ENCODE measurements at regions not wholly inside any gene's neighbourhood (a gene's known extent, or its start where the extent isn't known, plus 50 kb on each side); places are given as distances from the start of the nearest gene placed in this dataset.
"Not testable (repeated sequence)": the region's sequence is repeated elsewhere in the genome, so short reads cannot be mapped to it uniquely, and the experiment has no call there.

DNA sequence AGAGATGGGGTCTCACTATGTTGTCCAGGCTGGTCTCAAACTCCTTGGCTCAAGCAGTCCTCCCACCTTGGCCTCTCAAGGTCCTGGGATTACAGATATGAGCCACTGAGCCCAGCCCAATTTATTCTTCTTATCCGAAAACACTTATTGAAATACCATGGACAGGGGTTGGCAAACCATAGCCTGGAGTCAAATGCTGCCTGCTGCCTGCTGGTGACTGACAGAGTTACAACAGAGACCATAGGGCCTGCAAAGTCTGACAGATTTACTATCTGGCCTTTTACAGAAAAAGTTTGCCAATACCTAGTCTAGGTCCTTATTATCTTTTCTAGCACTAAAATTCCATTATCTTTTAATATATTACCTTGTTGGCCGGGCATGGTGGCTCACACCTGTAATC lies 87.1 kb upstream of the ZNF281 start:
- DNase-seq = no peak

GRCh38 chr1:200495901-200496300 lies 86.1 kb upstream of the ZNF281 start:
- no peak for DNase-seq

DNA sequence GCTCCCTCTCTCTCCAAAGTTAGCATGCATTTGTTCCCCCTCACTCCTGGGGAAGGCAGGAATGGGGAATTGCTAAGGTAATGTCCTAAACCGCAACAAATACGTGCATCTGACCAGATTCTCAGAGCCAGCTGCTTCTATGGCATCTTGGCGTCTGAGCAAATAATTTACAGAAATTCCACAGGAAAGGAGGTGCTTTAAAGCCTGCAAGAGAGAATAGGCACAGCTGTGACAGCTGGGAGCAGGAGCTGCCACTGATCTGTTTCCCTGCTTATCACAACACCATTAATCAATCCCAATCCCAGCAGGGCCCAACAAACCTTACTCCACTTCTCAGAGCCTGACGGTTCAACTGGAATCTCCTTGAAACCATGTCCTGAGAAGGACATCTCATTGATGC lies 83.5 kb upstream of the ZNF281 start:
- DNase-seq = no peak

GRCh38 chr1:200491103-200491502 lies 81.3 kb upstream of the ZNF281 start:
- no peak for DNase-seq

- no peak for DNase-seq
These were observed 80.3 kb upstream of the ZNF281 start for GRCh38 chr1:200490183-200490582.

DNA sequence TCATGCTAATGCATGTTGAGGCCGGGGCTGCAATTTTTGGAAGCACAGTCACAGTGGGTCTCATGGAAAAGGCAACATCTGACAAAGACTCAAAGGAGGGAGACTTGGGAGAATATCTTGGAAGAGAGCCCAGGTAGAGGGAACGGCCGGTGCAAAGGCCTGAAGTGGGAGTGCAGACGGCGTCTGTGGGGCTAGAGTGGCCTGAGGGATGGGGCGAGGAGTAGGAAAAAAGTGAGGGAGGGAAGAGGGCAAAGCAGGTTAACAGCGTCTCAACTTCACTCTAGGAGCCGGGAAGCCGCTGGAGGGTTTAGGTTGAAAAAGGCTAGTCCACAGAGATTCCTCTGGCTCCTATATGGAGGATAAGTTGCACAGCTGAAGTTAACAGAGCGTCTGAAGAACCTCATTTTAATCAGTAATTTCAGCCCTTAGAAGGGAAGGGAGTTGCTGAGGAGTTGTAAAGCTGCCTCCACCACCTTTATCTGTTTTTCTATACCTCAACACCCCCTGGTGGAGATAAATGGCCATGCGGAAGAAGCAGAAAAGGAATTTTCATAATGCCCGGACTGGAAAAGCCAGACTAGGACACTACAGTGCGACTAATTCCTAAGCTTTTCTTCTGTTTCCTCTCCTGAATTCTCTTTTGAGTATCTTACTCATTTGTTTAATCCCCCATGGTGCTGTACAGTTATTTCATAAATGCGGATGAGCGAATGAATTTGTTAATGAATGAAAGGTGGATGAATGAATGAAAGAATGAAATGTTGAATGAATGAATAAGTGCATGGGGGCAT lies 78.7 kb upstream of the ZNF281 start:
- peak; percentile 49 for DNase-seq

DNA sequence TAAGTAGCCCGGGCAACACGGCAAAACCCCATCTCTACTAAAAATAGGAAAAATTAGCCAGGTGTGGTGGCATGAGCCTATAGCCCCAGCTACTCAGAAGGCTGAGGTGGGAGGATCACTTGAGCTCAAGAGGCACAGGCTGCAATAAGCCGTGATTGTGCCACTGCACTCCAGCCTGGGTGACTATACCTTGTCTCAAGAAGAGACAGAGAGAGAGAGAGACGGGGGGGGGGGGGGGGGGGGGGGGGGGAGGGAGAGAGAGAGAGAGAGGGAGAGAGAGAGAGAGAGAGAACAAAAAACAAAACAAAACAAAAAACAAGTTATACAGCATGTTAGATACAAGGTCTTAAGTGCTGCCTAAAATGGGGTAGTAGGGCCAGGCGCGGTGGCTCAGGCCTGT lies 77.8 kb upstream of the ZNF281 start:
- no peak for DNase-seq

DNA sequence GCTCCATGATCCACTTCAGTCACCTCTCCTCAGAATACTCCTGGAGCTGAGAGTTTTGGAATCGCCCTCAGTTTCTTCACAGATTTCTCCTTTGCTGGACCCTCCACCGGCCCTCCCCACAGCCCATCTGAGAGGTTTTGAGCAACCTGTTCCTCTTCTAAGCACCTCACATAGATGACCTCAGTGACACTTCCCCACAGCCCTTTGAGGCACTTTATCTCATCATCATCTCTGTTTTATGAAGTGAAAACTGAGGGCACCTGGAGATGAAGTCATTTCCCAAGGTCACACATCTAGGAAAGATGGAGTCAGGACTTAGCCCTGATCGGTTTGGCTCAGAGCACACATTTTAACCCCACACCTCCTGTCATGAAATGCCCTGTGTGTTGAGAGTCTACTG lies 76.8 kb upstream of the ZNF281 start:
- no peak for DNase-seq

GRCh38 chr1:200484438-200484946 lies 74.7 kb upstream of the ZNF281 start:
- not testable (repeated sequence) for DNase-seq

GRCh38 chr1:200483491-200484143 lies 73.8 kb upstream of the ZNF281 start:
- peak; percentile 69 to 71 for DNase-seq

DNA sequence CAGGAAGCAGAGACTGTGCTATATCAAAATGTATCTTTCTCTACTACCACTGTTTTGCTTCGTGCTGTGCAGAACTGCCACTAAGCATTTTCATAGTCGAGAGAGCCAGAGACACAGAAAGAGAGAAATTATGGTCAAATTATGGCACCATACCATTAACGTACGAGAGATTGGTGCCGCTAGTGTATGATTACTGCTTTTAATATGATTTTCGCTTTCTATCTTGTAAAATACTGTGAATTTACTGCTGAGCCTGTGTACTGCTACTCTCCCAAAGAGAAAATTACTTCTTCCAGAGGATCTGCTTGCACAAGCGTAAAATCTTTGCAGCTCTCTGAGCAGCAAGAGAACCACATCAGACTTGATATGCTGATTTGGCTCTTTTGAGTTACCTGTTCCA lies 71.1 kb upstream of the ZNF281 start:
- DNase-seq = no peak

GRCh38 chr1:200479816-200480215 lies 70.0 kb upstream of the ZNF281 start:
- no peak for DNase-seq

DNA sequence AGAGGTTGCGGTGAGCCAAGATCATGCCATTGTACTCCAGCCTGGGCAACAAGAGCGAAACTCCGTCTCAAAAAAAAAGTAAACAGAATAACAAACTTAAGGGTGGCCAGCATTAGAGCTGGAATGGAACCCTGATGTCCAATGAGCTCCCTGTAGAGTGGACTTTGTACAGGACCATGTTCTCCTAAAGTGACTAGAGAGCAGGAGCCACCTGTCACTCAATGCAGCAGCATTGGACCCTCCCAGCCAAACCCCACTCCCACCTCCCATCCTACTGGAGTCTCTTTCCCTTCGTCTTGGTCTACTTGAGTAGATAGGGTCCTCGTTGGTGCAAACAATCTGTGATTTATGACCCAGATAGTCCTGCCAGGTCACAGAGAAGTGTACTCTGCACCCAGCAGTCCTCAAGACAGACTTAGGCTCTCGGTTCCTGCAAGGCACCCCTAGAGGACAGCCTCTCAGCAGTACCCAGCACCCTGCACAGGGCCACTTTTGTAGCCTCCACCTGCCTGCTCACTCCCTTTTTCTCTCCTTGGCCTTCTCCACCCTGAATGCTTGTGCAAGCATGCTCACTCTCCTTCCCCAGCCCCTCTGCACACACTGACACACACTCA lies 69.2 kb upstream of the ZNF281 start:
- DNase-seq = no peak

DNA sequence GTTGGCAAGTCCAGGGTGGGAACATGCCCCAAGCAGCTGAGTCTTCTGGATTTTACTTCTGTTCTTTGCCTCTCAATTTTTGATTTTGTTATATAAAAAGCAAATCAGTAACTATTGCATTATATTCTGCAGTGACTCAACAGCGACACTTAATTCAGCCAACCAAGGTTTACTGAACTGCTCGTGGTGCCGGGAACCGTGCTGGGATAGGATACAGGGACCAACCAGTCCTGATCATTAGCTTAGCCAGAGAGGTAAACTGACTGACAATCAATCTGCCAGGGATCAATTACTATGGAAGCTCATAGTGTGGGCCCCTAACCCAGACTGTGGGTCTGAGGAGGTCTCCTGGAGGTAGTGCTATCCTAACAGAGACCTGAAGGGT lies 68.4 kb upstream of the ZNF281 start:
- no peak for DNase-seq

DNA sequence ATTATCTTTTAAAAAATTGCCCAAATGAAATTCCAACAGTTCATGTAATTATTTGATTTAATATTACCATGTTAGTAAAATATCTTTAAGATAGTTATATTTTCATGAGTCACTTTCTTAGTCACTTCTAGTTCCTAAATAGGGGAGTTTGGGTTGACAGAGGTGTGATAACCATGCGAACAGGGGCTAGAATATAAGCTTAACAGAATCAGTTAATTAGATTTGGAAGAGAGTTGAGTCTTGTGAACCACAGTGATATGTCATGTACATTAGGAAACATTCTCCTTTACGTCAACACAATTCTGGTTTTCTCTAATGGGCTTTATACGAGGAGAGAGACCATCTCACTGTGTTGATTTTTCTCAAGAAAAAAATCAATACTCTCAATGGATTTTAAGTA lies 64.8 kb upstream of the ZNF281 start:
- DNase-seq = no peak

DNA sequence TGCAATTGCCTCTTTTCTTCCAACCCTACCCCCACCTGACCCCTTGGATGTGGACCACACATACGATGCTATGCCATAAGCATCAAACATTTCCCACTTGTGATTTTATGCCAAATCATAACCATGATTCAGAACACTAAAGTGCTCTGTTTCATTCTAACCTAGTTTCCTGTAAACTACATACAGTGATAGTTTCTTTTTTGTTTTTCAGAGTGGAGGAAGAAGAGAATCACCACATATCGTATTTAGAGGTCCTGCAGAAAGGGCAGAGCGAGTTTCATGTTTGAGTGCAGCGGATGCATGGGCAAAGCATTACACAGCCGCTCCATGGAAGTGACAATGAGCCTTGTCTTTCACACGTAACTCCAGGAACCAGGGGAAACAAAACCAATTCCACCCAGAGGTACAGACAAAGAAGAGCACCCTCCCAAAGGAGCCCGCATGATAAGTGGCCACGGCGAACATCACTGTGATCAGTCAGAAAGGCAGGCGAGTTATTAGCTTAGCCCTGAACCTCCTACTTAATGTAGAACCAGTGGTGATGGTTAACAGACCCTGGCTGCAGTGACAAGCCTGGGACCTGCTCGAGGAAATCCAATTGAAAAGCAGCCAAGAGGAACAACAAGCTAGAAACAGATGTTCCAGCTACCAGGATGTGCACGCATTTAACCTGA lies 64.0 kb upstream of the ZNF281 start:
- peak; percentile 51 to 56 for DNase-seq

DNA sequence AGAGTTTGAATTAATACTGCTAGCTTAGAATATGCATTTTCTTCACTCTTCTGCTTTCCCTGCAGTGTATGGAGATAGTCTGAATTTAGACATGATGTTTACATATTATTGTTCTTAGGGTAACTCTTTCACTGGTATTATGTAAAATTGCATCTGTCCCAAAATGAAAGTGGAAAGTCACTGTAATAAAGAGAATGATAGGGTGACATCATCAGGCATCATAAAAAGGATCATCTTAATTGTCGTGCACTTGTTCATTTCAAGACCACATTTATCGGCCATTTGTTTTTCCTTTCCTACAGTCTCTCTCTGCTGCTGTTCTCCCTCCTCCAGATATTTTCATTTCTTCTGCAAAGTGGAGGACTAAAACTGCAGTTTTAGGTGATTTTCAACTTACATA lies 61.9 kb upstream of the ZNF281 start:
- no peak for DNase-seq

- DNase-seq = no peak
These were observed 58.6 kb upstream of the ZNF281 start for GRCh38 chr1:200468264-200469001.

DNA sequence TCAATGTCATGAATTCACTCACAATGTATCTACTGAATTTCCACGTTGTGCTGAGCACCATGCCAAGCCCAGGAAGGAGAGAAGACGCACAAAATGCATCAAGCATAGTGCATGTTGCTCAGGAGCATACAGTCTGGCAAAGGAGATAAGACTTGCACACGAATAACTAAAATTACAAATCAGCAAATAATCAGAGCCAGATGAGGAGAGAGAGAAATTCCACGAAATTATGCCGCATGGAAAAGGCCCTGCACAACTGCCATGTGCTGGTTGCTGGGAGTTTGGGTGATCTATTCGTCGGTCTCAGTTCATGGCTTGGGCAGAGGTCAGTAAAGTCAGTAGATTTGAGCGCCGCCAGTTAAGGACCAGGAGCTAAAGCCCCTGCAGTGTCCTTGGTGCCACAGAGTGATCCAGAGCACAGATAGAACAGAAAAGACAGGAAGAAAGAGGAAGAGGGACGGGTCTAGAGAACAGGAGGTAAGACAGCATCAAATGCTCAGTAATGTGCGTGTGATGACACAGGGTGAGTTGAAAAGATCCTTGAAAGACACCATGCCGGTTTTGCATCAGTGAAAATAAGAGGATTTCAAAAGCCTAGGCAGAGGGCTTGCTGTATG lies 55.1 kb upstream of the ZNF281 start:
- no peak for DNase-seq
